Fibroblast of peridontal ligament (primary cell): ENCODE measurements at regions not wholly inside any gene's neighbourhood (a gene's known extent, or its start where the extent isn't known, plus 50 kb on each side); places are given as distances from the start of the nearest gene placed in this dataset.

Experiments used
- DNase-seq: peaks from one replicate; pipeline ENCODE4 v3.0.0-alpha.2; 2010; ENCODE audit errors: extremely low read depth

DNA sequence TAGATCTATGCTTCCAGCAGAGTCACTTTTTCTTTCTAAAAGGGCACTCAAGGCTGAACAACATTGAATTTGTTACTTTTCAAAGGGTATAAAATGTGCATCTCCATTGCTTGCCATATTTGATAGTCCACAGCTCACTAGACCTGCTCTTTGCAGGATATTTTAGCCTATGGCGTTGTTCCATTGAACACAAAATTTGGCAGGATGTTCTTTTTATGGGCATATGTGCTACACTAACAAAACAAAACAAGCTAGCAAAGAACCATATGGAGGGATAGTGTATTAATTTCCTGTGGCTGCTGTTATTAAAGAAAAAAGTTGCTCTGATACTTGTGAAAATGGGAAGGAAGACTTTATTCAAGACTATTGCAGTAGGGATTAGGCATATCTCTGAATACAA is 828.7 kb downstream of the TYW1 start:
- DNase-seq, result no peak

DNA sequence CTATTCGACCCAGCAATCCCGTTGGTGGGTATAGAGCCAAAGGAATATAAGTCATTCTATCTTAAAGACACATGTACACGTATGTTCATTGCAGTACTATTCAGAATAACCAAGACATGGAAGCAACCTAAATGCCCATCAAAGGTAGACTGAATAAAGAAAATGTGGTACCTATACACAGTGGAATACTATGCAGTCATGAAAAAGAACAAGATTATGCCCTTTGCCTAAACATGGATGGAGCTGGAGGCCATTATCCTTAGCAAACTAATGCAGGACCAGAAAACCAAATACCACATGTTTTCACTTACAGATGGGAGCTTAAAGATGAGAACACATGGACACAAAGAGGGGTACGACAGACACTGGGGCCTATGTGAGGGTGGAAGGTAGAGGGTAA is 845.3 kb downstream of the TYW1 start:
- DNase-seq, result no peak

DNA sequence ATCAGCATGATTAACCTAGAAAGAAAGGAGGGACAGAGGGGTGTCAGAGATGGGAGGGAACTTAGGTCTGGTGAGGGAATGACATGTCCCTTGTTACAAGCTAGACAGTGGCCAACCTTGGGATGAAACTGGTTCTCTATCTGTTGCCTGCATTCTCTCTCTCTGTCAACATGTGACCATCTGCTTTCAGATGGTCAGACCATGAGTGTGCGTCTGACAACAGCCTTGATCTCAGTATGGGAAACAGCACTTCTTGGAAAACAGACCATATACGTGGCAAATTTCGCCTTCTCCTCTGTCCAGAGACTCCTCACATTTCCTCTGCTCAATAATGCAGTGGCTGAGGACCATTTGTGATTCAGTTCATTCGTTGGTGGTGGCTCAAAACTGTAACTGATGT is 845.9 kb downstream of the TYW1 start:
- DNase-seq, result no peak

DNA sequence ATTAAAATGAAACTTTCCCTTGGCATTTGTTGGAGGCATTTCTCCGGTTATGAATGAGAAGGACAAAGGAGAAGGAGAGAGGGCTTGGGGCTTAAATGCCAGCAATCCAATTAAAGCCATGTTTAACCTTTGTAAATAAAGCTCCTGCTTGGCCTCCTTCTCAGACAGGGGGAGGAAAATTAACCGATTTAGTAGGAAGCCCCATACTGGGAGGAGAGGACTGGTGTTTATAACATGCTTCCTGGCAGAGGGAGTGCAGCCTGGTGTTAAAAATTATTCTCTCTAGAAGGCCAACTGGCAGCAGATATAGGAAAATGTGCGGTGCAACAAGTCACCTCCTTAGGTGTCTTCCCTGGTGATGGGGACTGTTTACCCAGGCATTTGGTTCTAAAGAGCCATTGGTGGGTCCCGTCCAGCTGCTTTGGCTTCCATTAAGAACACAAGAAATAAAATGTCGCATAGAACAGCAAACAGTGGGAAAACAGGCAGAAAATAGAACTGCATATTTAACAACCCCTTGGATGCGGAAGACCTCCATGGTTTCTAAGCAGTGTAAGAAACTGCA is 846.5 kb downstream of the TYW1 start:
- DNase-seq, result no peak

DNA sequence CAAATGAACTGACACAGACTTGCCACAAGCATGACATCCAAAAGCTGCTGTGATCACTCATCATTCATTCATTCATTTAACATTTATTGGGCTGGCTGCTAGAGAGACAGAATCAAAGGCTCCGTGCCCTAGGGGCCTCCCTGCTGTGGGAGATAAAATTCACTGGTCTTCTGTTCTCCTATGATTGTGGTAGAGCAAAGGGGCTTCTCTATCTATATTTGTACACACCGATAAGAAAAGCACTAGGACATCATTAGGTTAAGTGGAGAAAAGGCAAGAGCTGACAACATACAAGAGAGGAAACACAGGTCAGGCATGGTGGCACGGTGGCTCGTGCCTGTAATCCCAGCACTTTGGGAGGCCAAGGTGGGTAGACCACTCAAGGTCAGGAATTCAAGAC is 847.0 kb downstream of the TYW1 start:
- no peak for DNase-seq

DNA sequence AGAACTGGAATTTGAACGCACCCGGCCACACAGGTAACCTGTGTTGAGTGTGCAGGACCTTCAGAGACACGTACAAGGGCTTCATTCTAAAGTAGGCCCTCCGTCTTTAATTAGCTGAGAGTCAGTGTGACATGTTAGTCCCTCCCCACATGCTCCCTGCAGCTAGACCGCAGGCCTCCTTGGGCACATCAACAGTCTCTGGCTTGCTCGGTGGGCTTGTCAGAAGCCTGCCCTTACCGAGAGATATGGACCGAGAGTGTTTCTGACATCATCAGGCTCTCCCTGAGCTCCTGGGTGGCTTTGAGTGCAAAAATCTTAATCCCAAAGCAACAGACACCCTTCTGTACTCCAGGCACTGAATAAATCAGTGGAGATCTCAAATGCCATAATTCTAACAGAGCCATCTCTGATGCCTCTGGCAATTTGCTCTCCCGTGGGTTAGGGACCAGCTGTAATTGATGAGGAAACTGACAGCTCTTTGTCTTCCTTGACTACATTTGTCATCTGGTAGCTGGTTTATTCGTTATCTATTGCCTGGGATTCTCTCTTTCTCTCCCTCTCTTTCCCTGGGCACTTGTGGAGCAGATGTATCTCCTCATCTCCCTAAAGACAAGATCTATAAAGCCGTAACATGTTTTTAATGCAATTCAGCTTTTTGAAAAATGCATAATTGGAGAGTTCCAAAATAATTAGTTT is 850.6 kb downstream of the TYW1 start:
- DNase-seq, result no peak

DNA sequence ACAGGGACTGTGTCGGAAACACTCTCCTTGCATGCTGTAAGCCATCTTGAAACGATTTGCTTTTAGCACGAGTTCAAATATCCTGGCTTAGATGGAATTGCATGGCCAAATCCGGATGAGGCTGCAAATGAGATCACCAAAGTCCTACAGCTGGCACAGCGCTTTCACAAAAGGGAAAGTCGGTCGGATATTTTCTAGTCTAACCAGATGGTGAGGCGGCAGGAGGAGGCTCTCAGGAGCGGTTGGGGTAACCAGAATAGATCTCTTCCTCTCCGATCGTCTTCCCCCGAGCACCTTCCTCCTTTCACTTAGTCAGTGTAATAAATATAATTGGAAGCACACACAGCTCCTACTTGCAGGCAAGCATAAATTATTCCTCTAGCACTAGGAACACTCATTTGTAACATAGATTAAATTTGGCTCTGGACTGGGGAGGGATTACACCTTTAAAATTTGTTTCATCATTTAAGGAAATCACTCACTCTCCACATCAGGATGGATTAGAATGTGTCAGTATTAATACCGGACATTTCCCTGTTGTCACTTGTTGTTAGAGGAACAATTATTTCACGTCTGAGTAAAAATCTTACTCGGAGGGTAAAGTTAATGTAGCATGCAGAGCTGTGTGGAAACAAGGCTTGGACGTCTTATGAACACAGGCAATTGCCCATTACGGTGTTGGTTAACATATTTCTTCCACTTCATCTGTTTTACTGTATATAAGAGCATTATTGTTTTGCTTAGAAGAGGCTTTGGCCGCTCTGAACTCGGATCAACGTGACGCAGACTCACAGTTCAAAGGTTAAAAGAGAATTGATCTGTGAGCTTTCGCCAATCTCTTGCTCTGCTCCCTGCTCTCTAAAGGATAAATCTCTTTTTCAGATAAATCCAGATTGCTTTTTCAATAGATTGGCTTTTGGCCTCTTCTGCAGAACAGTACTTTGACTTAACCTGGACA is 857.9 kb downstream of the TYW1 start:
- no peak for DNase-seq

DNA sequence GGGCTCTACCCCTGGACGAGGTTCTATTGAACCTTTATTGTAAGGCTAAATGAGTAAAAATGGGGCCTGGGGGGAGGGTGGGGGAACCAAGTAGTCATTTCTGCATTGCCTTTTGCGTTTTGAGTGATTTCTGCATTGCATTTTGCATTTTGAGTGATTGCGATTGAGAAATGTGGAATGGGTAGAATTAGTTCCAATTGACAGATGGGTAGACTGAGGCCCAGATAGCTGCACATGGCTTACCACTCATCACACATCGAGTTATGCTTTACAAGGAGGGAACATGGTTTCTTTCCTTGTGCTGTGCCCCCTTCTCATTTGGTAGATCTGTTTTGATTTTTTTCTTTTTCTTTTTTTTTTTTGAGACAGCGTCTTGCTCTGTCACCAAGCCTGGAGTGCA is 858.7 kb downstream of the TYW1 start:
- DNase-seq, result no peak

DNA sequence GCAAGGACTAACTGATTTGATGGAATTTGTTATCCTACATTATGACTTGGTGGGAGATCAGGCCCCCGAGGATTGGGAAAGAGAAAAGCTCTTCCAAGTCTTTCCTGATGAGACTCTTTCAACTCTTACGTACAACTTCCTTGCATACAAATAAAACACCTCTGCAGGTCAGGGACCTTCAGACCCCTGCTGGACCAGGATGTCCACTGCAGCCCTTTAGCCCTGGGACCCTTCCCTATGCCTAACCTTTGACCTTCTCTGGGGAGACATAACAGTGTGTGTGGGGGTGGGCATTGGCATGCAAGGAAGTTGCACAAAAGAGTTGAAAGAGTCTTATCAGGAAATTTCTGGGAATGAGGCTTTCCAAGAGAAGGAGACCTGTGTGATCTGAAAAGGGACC is 859.4 kb downstream of the TYW1 start:
- no peak for DNase-seq

DNA sequence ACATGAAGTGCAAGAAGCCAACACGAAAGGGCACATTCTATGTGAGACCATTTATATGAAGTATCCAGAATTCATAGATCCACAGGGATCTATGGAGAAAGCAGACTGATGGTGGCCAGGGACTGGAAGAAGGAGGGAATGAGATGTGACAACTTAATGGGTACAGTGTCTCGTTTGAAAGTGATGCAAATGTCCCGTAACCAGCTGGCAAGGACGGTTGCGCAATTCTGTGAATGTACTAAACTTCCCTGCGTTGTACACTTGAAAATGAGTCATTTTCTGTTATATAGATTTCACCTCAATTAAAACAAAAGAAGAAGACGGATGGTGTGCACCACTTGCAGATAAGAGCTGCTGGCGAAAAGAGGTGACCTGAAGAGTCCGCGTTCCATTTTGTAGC is 861.1 kb downstream of the TYW1 start:
- DNase-seq, result no peak

DNA sequence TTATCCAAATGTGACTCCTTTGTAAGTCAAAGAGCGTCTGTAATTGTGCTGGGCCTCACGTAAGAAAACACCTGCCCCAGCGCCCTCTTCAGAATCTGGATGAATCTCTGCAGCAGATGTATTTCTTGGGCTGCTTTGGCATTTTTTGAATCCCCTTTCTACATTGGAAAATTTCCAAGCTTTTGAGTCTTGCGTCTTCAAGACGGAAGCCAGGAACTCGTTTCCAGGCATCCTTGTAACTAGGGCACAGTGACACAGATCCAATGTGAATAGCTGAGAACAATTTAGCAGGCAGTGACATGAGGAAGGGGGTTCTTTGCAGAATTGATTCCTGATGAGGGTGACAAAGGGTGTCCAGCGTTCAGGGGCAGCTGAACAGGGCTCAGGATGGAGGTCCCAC is 862.3 kb downstream of the TYW1 start:
- no peak for DNase-seq

DNA sequence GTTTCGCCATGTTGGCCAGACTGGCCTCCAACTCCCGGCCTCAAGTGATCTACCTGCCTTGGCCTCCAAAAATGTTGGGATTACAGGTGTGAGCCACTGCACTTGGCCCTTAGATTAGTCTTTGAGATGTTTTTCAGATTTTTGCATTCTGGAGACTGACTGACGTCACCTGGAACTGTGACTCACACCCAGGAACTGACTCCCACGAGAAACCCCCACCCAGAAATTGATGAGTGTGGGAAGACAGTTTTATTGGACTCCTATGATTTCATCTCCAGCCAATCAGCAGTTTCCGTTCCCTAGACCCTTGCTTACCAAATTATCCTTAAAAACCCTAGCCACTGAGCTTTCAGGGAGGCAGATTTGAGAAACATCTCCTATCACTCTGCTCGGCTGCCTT is 867.3 kb downstream of the TYW1 start:
- DNase-seq, result no peak

DNA sequence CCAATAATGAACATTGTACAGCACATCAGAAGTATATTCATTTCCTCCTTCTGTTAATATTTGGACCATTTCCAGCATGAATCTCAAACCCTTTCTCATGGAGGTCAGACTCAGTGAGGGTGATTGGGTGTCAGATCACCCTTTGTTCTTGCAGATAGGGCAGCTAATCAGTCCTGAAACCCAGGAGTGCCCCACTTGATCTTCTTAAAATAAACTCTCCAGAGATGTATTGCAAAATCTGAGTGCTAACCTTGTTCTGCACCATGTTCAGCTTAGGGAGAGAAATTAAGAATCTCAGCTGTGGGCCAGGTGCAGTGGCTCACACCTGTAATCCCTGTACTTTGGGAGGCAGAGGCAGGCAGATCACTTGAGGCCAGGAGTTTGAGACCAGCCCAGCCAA is 869.4 kb downstream of the TYW1 start:
- DNase-seq, result no peak

DNA sequence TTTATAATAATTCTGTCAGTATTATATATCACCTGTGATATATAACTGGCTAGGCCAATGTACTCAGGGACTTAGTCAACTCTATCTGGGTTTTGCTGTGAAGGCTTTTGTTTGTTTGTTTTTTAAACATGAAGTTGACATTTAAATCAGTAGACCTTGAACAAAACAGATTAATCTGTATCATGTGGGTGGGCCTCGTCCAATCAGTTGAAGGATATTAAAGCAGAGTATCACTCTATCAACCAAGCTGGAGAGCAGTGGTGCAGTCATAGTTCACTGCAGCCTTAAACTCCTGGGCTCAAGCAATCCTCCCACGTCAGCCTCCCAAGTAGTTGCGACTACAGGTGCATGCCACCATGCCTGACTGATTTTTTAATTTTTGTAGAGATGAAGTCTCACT is 870.2 kb downstream of the TYW1 start:
- no peak for DNase-seq

DNA sequence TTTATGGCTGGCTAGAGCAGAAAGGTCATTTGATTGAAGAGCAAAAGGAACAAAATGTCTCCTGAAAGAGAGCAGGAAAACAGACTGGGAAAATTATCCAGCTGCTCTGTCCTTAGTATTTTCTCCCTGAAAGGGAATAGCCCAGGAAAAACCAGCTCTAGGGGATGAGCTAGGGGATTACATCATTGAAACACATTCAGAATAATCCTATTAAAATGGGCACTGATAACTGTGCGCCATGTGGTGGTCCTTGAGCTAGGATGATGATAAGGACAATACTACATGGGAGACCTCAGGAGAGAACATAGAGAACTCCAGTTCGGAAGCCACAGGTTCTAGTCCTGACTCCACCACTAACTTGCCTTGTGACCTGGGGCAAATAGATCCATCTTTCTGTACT is 873.8 kb downstream of the TYW1 start:
- DNase-seq, result no peak

DNA sequence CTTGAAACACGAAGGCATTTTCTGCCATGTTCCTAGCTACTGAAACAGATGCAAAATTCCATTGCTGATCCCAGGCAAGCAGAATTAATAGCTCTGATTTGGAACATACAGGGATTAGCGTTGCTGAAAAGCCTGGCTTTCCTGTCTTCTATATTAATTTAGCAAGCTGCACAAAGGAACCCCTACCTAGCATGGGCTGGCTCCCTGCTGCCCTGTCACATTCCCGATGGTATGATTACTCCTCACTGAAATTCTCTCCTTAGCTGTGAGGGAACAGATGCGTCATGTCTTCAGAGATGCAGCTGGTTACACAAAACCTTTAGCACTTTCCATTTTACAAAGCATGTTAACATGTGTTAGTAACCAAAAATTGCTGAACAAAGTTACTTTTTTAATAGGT is 878.9 kb downstream of the TYW1 start:
- no peak for DNase-seq

DNA sequence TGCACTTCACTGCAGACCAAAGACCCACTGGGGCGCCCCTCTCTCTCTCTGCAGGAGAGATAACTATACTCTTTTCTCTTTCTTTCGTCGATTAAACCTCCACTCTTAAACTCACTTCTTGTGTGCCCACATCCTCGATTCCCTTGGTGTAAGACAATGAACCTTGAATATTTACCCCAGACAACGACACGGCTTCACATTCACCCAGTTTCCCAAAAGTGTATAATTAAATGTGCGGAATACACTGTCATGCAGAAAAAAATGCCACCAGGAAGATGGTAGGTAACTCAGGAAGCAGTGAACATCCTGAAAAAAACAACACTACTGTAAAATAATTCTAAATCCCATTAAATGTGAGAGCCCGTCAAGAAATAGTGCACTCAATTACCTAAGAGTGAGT is 882.2 kb downstream of the TYW1 start:
- DNase-seq, result no peak

DNA sequence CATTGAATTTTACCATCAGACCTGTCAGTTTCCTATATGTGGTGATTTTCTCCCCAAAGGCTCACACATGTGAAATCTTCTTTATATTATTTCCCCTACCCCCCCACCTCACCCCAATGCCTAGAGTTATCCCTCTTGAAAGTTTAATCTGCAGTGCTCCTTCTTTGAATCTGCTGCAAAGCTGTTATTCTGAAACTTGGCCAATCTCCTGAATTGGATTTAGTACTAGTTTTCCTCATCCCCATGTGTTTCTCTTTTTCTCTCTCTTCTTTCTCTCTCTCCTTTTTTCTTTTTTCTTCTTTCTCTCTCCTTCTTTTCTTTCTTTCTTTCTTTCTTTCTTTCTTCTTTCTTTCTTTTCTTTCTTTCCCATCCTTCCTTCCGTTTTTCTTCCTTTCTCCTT is 886.2 kb downstream of the TYW1 start:
- no peak for DNase-seq

DNA sequence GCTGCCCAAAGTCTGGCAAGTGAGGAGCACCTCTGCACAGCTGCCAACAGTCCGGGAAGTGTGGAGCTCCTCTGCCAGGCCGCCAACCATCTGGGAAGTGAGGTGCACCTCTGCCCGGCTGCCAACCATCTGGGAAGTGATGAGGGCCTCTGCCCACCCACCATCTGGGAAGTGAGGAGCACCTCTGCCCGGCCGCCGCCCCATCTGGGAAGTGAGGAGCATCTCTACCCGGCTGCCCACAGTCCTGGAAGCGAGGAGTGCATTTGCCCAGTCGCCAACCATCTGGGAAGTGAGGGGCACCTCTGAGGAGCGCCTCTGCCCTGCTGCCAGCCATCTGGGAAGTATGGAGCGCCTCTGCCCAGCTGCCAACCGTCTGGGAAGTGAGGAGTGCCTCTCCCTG is 893.7 kb downstream of the TYW1 start:
- DNase-seq, result no peak

DNA sequence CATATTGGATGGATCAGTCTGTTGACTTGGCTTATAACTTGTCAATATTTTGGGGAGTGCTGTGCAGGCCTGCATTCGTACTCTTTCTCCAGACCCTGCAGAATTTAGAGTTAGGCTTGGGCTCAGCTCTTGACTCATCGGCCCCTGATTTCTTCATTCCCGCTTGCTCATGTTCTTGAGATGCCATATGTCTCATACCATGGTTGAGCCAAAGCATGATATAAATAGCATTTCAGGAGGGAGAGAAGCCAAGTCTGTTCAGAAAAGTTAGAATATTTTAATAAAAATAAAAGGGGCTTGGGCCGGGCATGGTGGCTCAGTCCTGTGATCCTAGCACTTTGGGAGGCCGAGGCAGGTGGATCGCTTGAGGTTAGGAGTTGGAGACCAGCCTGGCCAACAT is 898.1 kb downstream of the TYW1 start:
- no peak for DNase-seq

DNA sequence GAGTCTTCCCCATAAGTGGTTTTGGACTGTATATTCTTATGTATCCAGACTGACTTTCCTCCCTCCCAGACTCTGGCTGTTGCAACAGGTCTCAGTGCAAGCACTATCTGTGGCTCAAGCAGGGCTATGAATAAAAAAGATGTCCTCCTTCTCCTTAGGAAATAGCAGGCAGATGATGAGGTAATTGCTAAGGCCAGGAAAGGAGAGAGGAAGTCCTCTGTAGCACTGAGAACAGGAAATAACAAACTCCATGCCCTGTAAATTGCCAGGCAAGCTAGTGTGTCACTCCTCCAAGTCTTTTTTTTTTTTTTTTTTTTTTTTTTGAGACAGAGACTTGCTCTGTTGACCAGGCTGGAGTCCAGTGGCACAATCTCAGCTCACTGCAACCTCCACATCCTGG is 900.1 kb downstream of the TYW1 start:
- no peak for DNase-seq

DNA sequence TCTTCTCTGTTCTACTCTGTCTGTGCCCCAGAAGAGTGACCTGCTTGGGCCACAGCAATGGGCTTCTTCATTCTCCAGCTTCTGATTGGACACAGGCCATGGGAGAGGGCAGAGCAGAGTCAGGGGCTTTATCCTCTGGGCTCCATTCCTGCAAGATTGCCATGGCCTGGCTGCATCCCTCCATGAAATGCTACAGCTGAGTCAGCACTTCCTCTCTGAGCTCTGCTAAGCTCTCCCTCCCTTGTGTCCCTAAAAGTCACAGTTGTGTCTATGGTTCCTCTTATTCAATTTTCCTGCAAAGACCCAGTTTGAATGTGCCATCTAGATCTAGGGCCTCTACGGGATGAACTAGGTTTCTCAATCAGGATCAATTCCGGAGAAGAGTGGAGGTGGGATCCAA is 903.8 kb downstream of the TYW1 start:
- DNase-seq, result no peak
